ENCODE measurements at regions not wholly inside any gene's neighbourhood (a gene's known extent, or its start where the extent isn't known, plus 50 kb on each side); places are given as distances from the start of the nearest gene placed in this dataset.
"Not testable (repeated sequence)": the region's sequence is repeated elsewhere in the genome, so short reads cannot be mapped to it uniquely, and the experiment has no call there.

GRCh38 chr3:191148131-191148530 is 50.9 kb upstream of the OSTN start:
- Histone ChIP-seq H3K4me1 (ENCODE audit: control insufficient read depth, insufficient read depth, low read length) (no peaks in the 10 kb centered on the region), H3K9ac (ENCODE audit: low read length) (no peak overlapping the region), H3K36me3 (ENCODE audit: control insufficient read depth, insufficient read depth, low read length) (no peaks in the 10 kb centered on the region), H3K27ac (ENCODE audit: low read depth, low read length) (no peak overlapping the region), H3K27me3 (ENCODE audit: control insufficient read depth, insufficient read depth, low read length) (no peaks in the 10 kb centered on the region), H3K9me3 (ENCODE audit: control insufficient read depth, insufficient read depth, low read depth, low read length) (no peaks in the 10 kb centered on the region), H3K4me3 (ENCODE audit: low read depth, low read length) (no peak overlapping the region)

GRCh38 chr3:191143224-191143623 is 55.8 kb upstream of the OSTN start:
- Histone ChIP-seq H3K9ac (ENCODE audit: low read length) (no peak overlapping the region), H3K4me3 (ENCODE audit: low read depth, low read length) (no peak overlapping the region), H3K4me1 (ENCODE audit: control insufficient read depth, insufficient read depth, low read length) (no peaks in the 10 kb centered on the region), H3K36me3 (ENCODE audit: control insufficient read depth, insufficient read depth, low read length) (no peaks in the 10 kb centered on the region), H3K27ac (ENCODE audit: low read depth, low read length) (no peak overlapping the region), H3K9me3 (ENCODE audit: control insufficient read depth, insufficient read depth, low read depth, low read length) (no peaks in the 10 kb centered on the region), H3K27me3 (ENCODE audit: control insufficient read depth, insufficient read depth, low read length) (no peaks in the 10 kb centered on the region)

GRCh38 chr3:191141728-191142127 is 57.3 kb upstream of the OSTN start:
- Histone ChIP-seq H3K4me1 (ENCODE audit: control insufficient read depth, insufficient read depth, low read length) (no peaks in the 10 kb centered on the region), H3K27ac (ENCODE audit: low read depth, low read length) (no peak overlapping the region), H3K9ac (ENCODE audit: low read length) (no peak overlapping the region), H3K9me3 (ENCODE audit: control insufficient read depth, insufficient read depth, low read depth, low read length) (no peaks in the 10 kb centered on the region), H3K27me3 (ENCODE audit: control insufficient read depth, insufficient read depth, low read length) (no peaks in the 10 kb centered on the region), H3K36me3 (ENCODE audit: control insufficient read depth, insufficient read depth, low read length) (no peaks in the 10 kb centered on the region), H3K4me3 (ENCODE audit: low read depth, low read length) (no peak overlapping the region)

GRCh38 chr3:191139736-191140135 is 59.3 kb upstream of the OSTN start:
- Histone ChIP-seq H3K27ac (ENCODE audit: low read depth, low read length) (no peak overlapping the region), H3K27me3 (ENCODE audit: control insufficient read depth, insufficient read depth, low read length) (no peaks in the 10 kb centered on the region), H3K4me3 (ENCODE audit: low read depth, low read length) (no peak overlapping the region), H3K36me3 (ENCODE audit: control insufficient read depth, insufficient read depth, low read length) (no peaks in the 10 kb centered on the region), H3K4me1 (ENCODE audit: control insufficient read depth, insufficient read depth, low read length) (no peaks in the 10 kb centered on the region), H3K9me3 (ENCODE audit: control insufficient read depth, insufficient read depth, low read depth, low read length) (no peaks in the 10 kb centered on the region), H3K9ac (ENCODE audit: low read length) (no peak overlapping the region)

- Histone ChIP-seq H3K9ac (ENCODE audit: low read length) (no peak overlapping the region), H3K9me3 (ENCODE audit: control insufficient read depth, insufficient read depth, low read depth, low read length) (no peaks in the 10 kb centered on the region), H3K36me3 (ENCODE audit: control insufficient read depth, insufficient read depth, low read length) (no peaks in the 10 kb centered on the region), H3K4me3 (ENCODE audit: low read depth, low read length) (no peak overlapping the region), H3K4me1 (ENCODE audit: control insufficient read depth, insufficient read depth, low read length) (no peaks in the 10 kb centered on the region), H3K27me3 (ENCODE audit: control insufficient read depth, insufficient read depth, low read length) (no peaks in the 10 kb centered on the region), H3K27ac (ENCODE audit: low read depth, low read length) (no peak overlapping the region)
These were observed 60.1 kb upstream of the OSTN start for GRCh38 chr3:191138937-191139336.

- H3K36me3 ChIP-seq (ENCODE audit: control insufficient read depth, insufficient read depth, low read length) = no peaks in the 10 kb centered on the region
- no peaks in the 10 kb centered on the region for H3K27me3 ChIP-seq (ENCODE audit: control insufficient read depth, insufficient read depth, low read length)
- H3K4me1 ChIP-seq (ENCODE audit: control insufficient read depth, insufficient read depth, low read length) = no peaks in the 10 kb centered on the region
- H3K4me3 ChIP-seq (ENCODE audit: low read depth, low read length) = no peak overlapping the region
- H3K9me3 ChIP-seq (ENCODE audit: control insufficient read depth, insufficient read depth, low read depth, low read length) = no peaks in the 10 kb centered on the region
- H3K27ac ChIP-seq (ENCODE audit: low read depth, low read length) = no peak overlapping the region
- no peak overlapping the region for H3K9ac ChIP-seq (ENCODE audit: low read length)
These were observed 61.3 kb upstream of the OSTN start for GRCh38 chr3:191137708-191138107.

- H3K27me3 ChIP-seq (ENCODE audit: control insufficient read depth, insufficient read depth, low read length) = no peaks in the 10 kb centered on the region
- no peaks in the 10 kb centered on the region for H3K9me3 ChIP-seq (ENCODE audit: control insufficient read depth, insufficient read depth, low read depth, low read length)
- H3K4me3 ChIP-seq (ENCODE audit: low read depth, low read length) = no peak overlapping the region
- H3K36me3 ChIP-seq (ENCODE audit: control insufficient read depth, insufficient read depth, low read length) = no peaks in the 10 kb centered on the region
- no peak overlapping the region for H3K9ac ChIP-seq (ENCODE audit: low read length)
- H3K4me1 ChIP-seq (ENCODE audit: control insufficient read depth, insufficient read depth, low read length) = no peaks in the 10 kb centered on the region
- H3K27ac ChIP-seq (ENCODE audit: low read depth, low read length) = no peak overlapping the region
These were observed 62.7 kb upstream of the OSTN start for GRCh38 chr3:191136347-191136746.

- H3K27ac ChIP-seq (ENCODE audit: low read depth, low read length) = no peak overlapping the region
These were observed 63.9 kb upstream of the OSTN start for GRCh38 chr3:191135175-191135574.

GRCh38 chr3:191133359-191133758 is 65.7 kb upstream of the OSTN start:
- Histone ChIP-seq H3K4me1 (ENCODE audit: control insufficient read depth, insufficient read depth, low read length) (no peaks in the 10 kb centered on the region), H3K9me3 (ENCODE audit: control insufficient read depth, insufficient read depth, low read depth, low read length) (no peaks in the 10 kb centered on the region), H3K4me3 (ENCODE audit: low read depth, low read length) (no peak overlapping the region), H3K9ac (ENCODE audit: low read length) (no peak overlapping the region), H3K27me3 (ENCODE audit: control insufficient read depth, insufficient read depth, low read length) (no peaks in the 10 kb centered on the region), H3K27ac (ENCODE audit: low read depth, low read length) (no peak overlapping the region), H3K36me3 (ENCODE audit: control insufficient read depth, insufficient read depth, low read length) (no peaks in the 10 kb centered on the region)

More at GRCh38 chr3:191135175-191135574, 63.9 kb upstream of the OSTN start:
- no peaks in the 10 kb centered on the region for H3K4me1 ChIP-seq (ENCODE audit: control insufficient read depth, insufficient read depth, low read length)
- no peak overlapping the region for H3K9ac ChIP-seq (ENCODE audit: low read length)
- H3K9me3 ChIP-seq (ENCODE audit: control insufficient read depth, insufficient read depth, low read depth, low read length) = no peaks in the 10 kb centered on the region
- no peaks in the 10 kb centered on the region for H3K36me3 ChIP-seq (ENCODE audit: control insufficient read depth, insufficient read depth, low read length)
- H3K4me3 ChIP-seq (ENCODE audit: low read depth, low read length) = no peak overlapping the region
- H3K27me3 ChIP-seq (ENCODE audit: control insufficient read depth, insufficient read depth, low read length) = no peaks in the 10 kb centered on the region

GRCh38 chr3:191131305-191131704 is 67.7 kb upstream of the OSTN start:
- Histone ChIP-seq H3K36me3 (ENCODE audit: control insufficient read depth, insufficient read depth, low read length) (no peaks in the 10 kb centered on the region), H3K4me3 (ENCODE audit: low read depth, low read length) (no peak overlapping the region), H3K9me3 (ENCODE audit: control insufficient read depth, insufficient read depth, low read depth, low read length) (0 out of 2 replicates have a peak, but pooled peaks cover 2% of the 10 kb centered on the region), H3K27me3 (ENCODE audit: control insufficient read depth, insufficient read depth, low read length) (no peaks in the 10 kb centered on the region), H3K9ac (ENCODE audit: low read length) (no peak overlapping the region), H3K4me1 (ENCODE audit: control insufficient read depth, insufficient read depth, low read length) (no peaks in the 10 kb centered on the region), H3K27ac (ENCODE audit: low read depth, low read length) (no peak overlapping the region)

GRCh38 chr3:191124891-191125290 is 74.2 kb upstream of the OSTN start:
- H3K27me3 ChIP-seq (ENCODE audit: control insufficient read depth, insufficient read depth, low read length); H3K36me3 ChIP-seq (ENCODE audit: control insufficient read depth, insufficient read depth, low read length); H3K9me3 ChIP-seq (ENCODE audit: control insufficient read depth, insufficient read depth, low read depth, low read length); H3K4me3 ChIP-seq (ENCODE audit: low read depth, low read length); H3K4me1 ChIP-seq (ENCODE audit: control insufficient read depth, insufficient read depth, low read length); H3K9ac ChIP-seq (ENCODE audit: low read length); H3K27ac ChIP-seq (ENCODE audit: low read depth, low read length): not testable (repeated sequence)

GRCh38 chr3:191123946-191124345 is 75.1 kb upstream of the OSTN start:
- no peaks in the 10 kb centered on the region for H3K27me3 ChIP-seq (ENCODE audit: control insufficient read depth, insufficient read depth, low read length)
- H3K9ac ChIP-seq (ENCODE audit: low read length) = no peak overlapping the region

More at GRCh38 chr3:191123946-191124345, 75.1 kb upstream of the OSTN start:
- Histone ChIP-seq H3K27ac (ENCODE audit: low read depth, low read length) (no peak overlapping the region), H3K9me3 (ENCODE audit: control insufficient read depth, insufficient read depth, low read depth, low read length) (0 out of 2 replicates have a peak, but pooled peaks cover 5% of the 10 kb centered on the region), H3K4me1 (ENCODE audit: control insufficient read depth, insufficient read depth, low read length) (no peaks in the 10 kb centered on the region), H3K36me3 (ENCODE audit: control insufficient read depth, insufficient read depth, low read length) (no peaks in the 10 kb centered on the region), H3K4me3 (ENCODE audit: low read depth, low read length) (no peak overlapping the region)

All from HUES6 (cell line).